ENCODE measurements at regions not wholly inside any gene's neighbourhood (a gene's known extent, or its start where the extent isn't known, plus 50 kb on each side); places are given as distances from the start of the nearest gene placed in this dataset.

DNA sequence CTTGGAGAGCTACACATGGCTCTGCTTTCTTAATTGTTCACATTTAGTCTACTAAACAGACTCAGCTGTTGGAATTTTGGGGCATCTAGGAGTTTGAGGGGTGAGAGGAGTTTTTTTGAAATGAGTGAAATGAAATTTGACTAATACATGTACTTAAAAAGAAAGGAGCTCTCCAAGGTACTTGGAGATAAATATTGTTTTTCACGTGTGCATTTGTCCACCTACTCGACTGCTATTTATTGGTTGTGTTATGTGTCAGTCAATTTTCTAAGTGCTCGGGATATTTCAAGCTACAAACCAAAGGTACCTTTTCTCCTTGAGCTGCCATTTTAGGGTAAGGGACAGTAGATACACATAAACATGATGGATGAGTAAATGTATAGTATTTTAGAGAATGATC, 697.0 kb downstream of the LIG4 start:
- TF ChIP-seq CTCF (IDR thresholded peaks at IDR 0.05) (no peak), POLR2A (IDR thresholded peaks at IDR 0.05) (no peak)
